Trophoblast cell (in vitro differentiated cells and primary cell): ENCODE measurements at regions not wholly inside any gene's neighbourhood (a gene's known extent, or its start where the extent isn't known, plus 50 kb on each side); places are given as distances from the start of the nearest gene placed in this dataset.

Experiments
- DNase-seq, 2 donors: peaks; one replicate each; pipeline ENCODE4 v3.0.0-alpha.2; 2016
- H2AFZ ChIP-seq: 2 replicates; pipeline ENCODE4 v1.6.1; 2013; ENCODE audit warnings: low read length, moderate library complexity, mild to moderate bottlenecking; ENCODE audit not compliant: insufficient read depth, poor library complexity
- H2AK5ac ChIP-seq: 2 replicates; pipeline ENCODE4 v1.6.1; 2013; ENCODE audit warnings: mild to moderate bottlenecking, low read length
- H2BK120ac ChIP-seq: 2 replicates; pipeline ENCODE4 v1.6.1; 2013; ENCODE audit warnings: low read length, mild to moderate bottlenecking, moderate library complexity; ENCODE audit not compliant: insufficient read depth, poor library complexity
- H2BK12ac ChIP-seq: 2 replicates; pipeline ENCODE4 v1.6.1; 2013; ENCODE audit warnings: mild to moderate bottlenecking, low read length, moderate library complexity
- H2BK5ac ChIP-seq: 2 replicates; pipeline ENCODE4 v1.6.1; 2013; ENCODE audit warnings: low read length, low read depth, moderate library complexity, mild to moderate bottlenecking; ENCODE audit not compliant: poor library complexity
- H3K14ac ChIP-seq: 2 replicates; pipeline ENCODE4 v1.6.1; 2013; ENCODE audit warnings: mild to moderate bottlenecking, low read length
- H3K18ac ChIP-seq: 2 replicates; pipeline ENCODE4 v1.6.1; 2013; ENCODE audit warnings: mild to moderate bottlenecking, low read length
- H3K23ac ChIP-seq: 2 replicates; pipeline ENCODE4 v1.6.1; 2013; ENCODE audit warnings: low read length
- H3K27ac ChIP-seq: 2 replicates; pipeline ENCODE4 v1.5.1; 2013; ENCODE audit warnings: low read depth, mild to moderate bottlenecking, inconsistent platforms, low read length, moderate library complexity
- H3K27me3 ChIP-seq: 2 replicates; pipeline ENCODE4 v1.6.1; 2013; ENCODE audit warnings: inconsistent platforms, mild to moderate bottlenecking, low read length, moderate library complexity; ENCODE audit not compliant: insufficient read depth
- H3K36me3 ChIP-seq, 2 experiments: 1 replicate in 1 of 2; 2 replicates in 1 of 2; pipeline ENCODE4 v1.6.1; 2013; ENCODE audit warnings: low read length in 2 of 2, mild to moderate bottlenecking in 2 of 2, moderate library complexity in 1 of 2; ENCODE audit not compliant: insufficient read depth in 2 of 2, control insufficient read depth in 1 of 2
- H3K4ac ChIP-seq: 2 replicates; pipeline ENCODE4 v1.6.1; 2013; ENCODE audit warnings: low read depth, mild to moderate bottlenecking, low read length, moderate library complexity
- H3K4me1 ChIP-seq, 2 experiments: 1 replicate in 1 of 2; 2 replicates in 1 of 2; pipeline ENCODE4 v1.6.1; 2013; ENCODE audit warnings: low read length in 2 of 2, mild to moderate bottlenecking in 2 of 2, moderate library complexity in 1 of 2; ENCODE audit not compliant: insufficient read depth in 2 of 2, control insufficient read depth in 1 of 2
- H3K4me2 ChIP-seq: 2 replicates; pipeline ENCODE4 v1.6.1; 2013; ENCODE audit warnings: inconsistent platforms, mild to moderate bottlenecking, low read length, moderate library complexity
- H3K4me3 ChIP-seq: 2 replicates; pipeline ENCODE4 v1.5.1; 2013; ENCODE audit warnings: mild to moderate bottlenecking, low read depth, low read length, inconsistent platforms
- H3K79me1 ChIP-seq: one replicate; pipeline ENCODE4 v1.6.1; 2013; ENCODE audit warnings: low read length
- H3K79me2 ChIP-seq: 2 replicates; pipeline ENCODE4 v1.6.1; 2013; ENCODE audit warnings: low read length, mild to moderate bottlenecking; ENCODE audit not compliant: control insufficient read depth, insufficient read depth, poor library complexity
- H3K9ac ChIP-seq: 2 replicates; pipeline ENCODE4 v1.6.1; 2013; ENCODE audit warnings: mild to moderate bottlenecking, low read length
- H3K9me3 ChIP-seq: 2 replicates; pipeline ENCODE4 v1.6.1; 2013; ENCODE audit warnings: low read depth, mild to moderate bottlenecking, control low read depth, inconsistent platforms, low read length; ENCODE audit not compliant: insufficient read depth
- H4K12ac ChIP-seq: 2 replicates; pipeline ENCODE4 v1.6.1; 2013; ENCODE audit warnings: low read depth, mild to moderate bottlenecking, low read length, moderate library complexity
- H4K8ac ChIP-seq: 2 replicates; pipeline ENCODE4 v1.6.1; 2013; ENCODE audit warnings: low read depth, mild to moderate bottlenecking, low read length, moderate library complexity
- H4K91ac ChIP-seq: one replicate; pipeline ENCODE4 v1.6.1; 2013; ENCODE audit warnings: low read depth, mild to moderate bottlenecking, low read length, moderate library complexity
- WGBS: extraction: QIAGEN DNeasy Blood & Tissue Kit; methylation state at CpG from one replicate; pipeline ENCODE4 v1.1.7; 2013; ENCODE audit warnings: missing lambda C conversion rate; ENCODE audit not compliant: insufficient read length, insufficient coverage; ENCODE audit errors: extremely low coverage; 5-methylcytosine and 5-hydroxymethylcytosine counted together

- Histone ChIP-seq H3K36me3 (no peaks in the 10 kb centered on the region), H4K12ac (no peak overlapping the region), H3K27me3 (no peaks in the 10 kb centered on the region), H2AFZ (no peak overlapping the region), H3K9ac (no peak overlapping the region), H3K4me2 (no peak overlapping the region), H2BK12ac (no peak overlapping the region), H2AK5ac (no peak overlapping the region), H2BK120ac (no peak overlapping the region), H3K27ac (no peak overlapping the region), H3K14ac (no peak overlapping the region), H4K8ac (no peak overlapping the region), H2BK5ac (no peak overlapping the region), H3K4me1 (peaks cover 4 to 5% of the 10 kb centered on the region in 2 experiments), H4K91ac (no peak overlapping the region), H3K4ac (no peak overlapping the region), H3K79me1 (no peaks in the 10 kb centered on the region), H3K23ac (no peak overlapping the region), H3K4me3 (no peak overlapping the region), H3K79me2 (no peaks in the 10 kb centered on the region), H3K18ac (no peak overlapping the region), H3K9me3 (peaks cover 2% of the 10 kb centered on the region)
- WGBS: no CpG with 5 or more reads among the region's 4 CpGs
- no peak for DNase-seq
Measured at GRCh38 chr21:35616090-35616489, 444.2 kb downstream of the SETD4 start.

GRCh38 chr21:35615325-35615724 is 445.0 kb downstream of the SETD4 start:
- H4K91ac ChIP-seq: no peak overlapping the region
- WGBS: no CpG with 5 or more reads among the region's 1 CpG
- H3K4ac ChIP-seq: no peak overlapping the region
- no peak overlapping the region for H3K14ac ChIP-seq
- DNase-seq: no peak
- no peak overlapping the region for H4K12ac ChIP-seq
- H3K79me2 ChIP-seq: no peaks in the 10 kb centered on the region
- no peak overlapping the region for H2BK120ac ChIP-seq
- no peak overlapping the region for H2BK12ac ChIP-seq
- H3K18ac ChIP-seq: no peak overlapping the region
- H3K4me2 ChIP-seq: no peak overlapping the region
- H3K4me3 ChIP-seq: no peak overlapping the region
- no peak overlapping the region for H4K8ac ChIP-seq
- H3K27me3 ChIP-seq: no peaks in the 10 kb centered on the region
- H3K9ac ChIP-seq: no peak overlapping the region
- H3K79me1 ChIP-seq: no peaks in the 10 kb centered on the region
- H2AK5ac ChIP-seq: no peak overlapping the region
- no peak overlapping the region for H3K23ac ChIP-seq
- no peaks in the 10 kb centered on the region for H3K36me3 ChIP-seq
- H3K9me3 ChIP-seq: peaks cover 2% of the 10 kb centered on the region
- no peak overlapping the region for H3K27ac ChIP-seq
- peaks cover 4 to 5% of the 10 kb centered on the region in 2 experiments for H3K4me1 ChIP-seq
- H2BK5ac ChIP-seq: no peak overlapping the region
- no peak overlapping the region for H2AFZ ChIP-seq

- Histone ChIP-seq H3K18ac (peak overlapping the region; percentile 23), H3K79me1 (no peaks in the 10 kb centered on the region), H2BK5ac (no peak overlapping the region), H2BK12ac (no peak overlapping the region), H3K23ac (no peak overlapping the region), H2AK5ac (no peak overlapping the region), H2BK120ac (peak overlapping the region; percentile 5), H3K27me3 (no peaks in the 10 kb centered on the region), H4K12ac (no peak overlapping the region), H3K9me3 (peaks cover 2% of the 10 kb centered on the region), H2AFZ (no peak overlapping the region), H3K9ac (no peak overlapping the region), H3K4me2 (no peak overlapping the region), H3K4ac (no peak overlapping the region), H3K4me1 (peaks cover 4 to 5% of the 10 kb centered on the region in 2 experiments), H3K14ac (no peak overlapping the region), H3K79me2 (no peaks in the 10 kb centered on the region), H3K4me3 (no peak overlapping the region), H3K36me3 (no peaks in the 10 kb centered on the region), H4K91ac (no peak overlapping the region), H3K27ac (no peak overlapping the region), H4K8ac (no peak overlapping the region)
- DNase-seq: peak; percentile 64 to 86
- no CpG with 5 or more reads among the region's 4 CpGs for WGBS
Measured at GRCh38 chr21:35614396-35614921, 445.9 kb downstream of the SETD4 start.

GRCh38 chr21:35611708-35612132 is 448.6 kb downstream of the SETD4 start:
- Histone ChIP-seq H3K9me3 (peaks cover 2% of the 10 kb centered on the region), H2BK5ac (no peak overlapping the region), H3K18ac (no peak overlapping the region), H3K4me1 (peaks cover 4 to 5% of the 10 kb centered on the region in 2 experiments), H2AFZ (no peak overlapping the region), H3K79me1 (no peaks in the 10 kb centered on the region), H4K91ac (no peak overlapping the region), H4K8ac (no peak overlapping the region), H4K12ac (no peak overlapping the region), H3K4me3 (no peak overlapping the region), H2BK12ac (no peak overlapping the region), H2AK5ac (no peak overlapping the region), H3K27ac (no peak overlapping the region), H2BK120ac (no peak overlapping the region), H3K4me2 (no peak overlapping the region), H3K23ac (no peak overlapping the region), H3K4ac (no peak overlapping the region), H3K9ac (no peak overlapping the region), H3K27me3 (no peaks in the 10 kb centered on the region), H3K36me3 (no peaks in the 10 kb centered on the region), H3K14ac (no peak overlapping the region), H3K79me2 (no peaks in the 10 kb centered on the region)
- WGBS: no CpG with 5 or more reads among the region's 2 CpGs
- peak; percentile 62 to 83 for DNase-seq
